EH (cell line): ENCODE measurements at regions not wholly inside any gene's neighbourhood (a gene's known extent, or its start where the extent isn't known, plus 50 kb on each side); places are given as distances from the start of the nearest gene placed in this dataset.

Experiments used
- DNase-seq: peaks from one replicate; pipeline ENCODE4 v3.0.0-alpha.2; 2015; ENCODE audit warnings: low read depth

DNA sequence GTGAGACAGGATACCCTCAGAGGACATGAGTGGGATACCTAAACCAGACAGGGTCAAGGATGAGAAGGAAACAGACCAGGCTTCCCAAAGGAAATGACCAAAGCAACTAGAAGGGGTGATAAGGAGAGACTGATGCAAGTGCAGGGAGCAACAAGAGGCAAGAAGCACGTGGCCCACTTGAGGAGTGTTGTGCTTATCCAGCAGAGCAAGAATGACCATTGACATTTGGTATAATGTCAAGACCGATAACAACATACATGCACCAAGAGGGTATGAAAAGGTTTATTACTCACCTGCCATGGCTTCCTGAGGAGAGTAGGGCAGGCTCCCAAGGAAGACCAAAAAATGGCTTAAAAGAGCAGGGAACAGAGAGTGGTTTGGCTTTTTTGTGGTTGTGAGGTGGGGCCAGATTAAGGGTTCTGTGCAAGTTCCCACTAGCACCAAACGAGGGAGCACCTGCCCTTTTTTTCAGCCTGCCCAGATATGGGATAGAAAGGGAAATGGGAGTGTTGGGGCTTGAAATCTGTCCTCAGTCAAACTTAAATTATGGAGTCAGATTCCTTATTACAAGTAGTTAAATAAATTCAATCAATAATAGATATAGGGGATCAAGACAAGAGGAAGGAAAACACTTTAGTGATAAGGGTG is 513.6 kb downstream of the RASEF start:
- DNase-seq, result no peak

DNA sequence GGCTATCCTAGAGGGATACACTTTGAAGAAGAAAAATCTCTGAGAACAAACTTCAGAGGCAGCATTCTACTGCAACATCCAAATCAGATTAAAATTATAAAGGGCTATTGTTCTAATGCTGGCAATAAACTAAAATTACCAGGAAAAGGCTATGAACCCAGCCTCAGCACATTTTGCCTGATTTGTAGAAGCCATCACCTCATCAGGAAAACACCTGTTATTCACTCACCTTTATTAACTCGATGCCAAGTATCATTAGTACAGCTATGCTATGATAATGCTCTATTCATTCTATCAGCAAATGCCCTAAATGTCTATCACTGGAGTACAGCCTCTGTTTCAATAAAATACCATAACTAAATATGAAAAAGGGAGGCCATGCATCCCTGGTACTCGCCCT is 510.2 kb downstream of the RASEF start:
- no peak for DNase-seq

DNA sequence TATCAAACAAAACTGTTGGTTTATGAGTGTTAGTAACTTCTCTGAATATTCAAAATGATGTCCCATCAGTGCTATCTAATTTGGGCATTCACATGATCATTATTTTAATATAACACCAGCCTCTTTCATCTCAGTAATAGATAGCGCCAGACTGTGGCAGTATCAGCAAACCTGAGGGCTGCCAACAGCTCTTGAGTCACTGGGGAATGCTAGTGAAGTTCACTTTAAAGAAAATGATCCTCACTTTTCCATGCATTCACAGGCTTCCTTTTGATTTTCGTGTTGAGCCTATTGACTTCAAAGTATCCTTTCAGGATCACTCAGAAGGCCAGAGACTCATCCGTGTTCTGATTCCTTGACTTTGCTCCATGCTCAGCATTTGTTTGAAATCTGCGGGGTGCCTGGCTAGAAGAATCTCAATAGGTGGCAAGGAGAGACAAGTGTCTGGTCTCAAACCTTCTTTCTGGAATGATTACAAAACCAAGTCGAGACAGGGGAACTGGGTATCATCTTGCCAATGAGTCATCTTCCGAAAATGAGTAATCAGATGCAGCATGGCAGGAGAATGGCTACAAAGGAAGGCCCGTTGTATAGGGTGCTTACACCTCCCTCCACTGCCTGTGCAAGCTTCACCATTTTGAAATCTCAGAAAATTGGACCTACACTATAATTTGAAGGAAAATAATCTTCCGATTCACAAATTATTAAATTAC is 509.1 kb downstream of the RASEF start:
- DNase-seq, result no peak

DNA sequence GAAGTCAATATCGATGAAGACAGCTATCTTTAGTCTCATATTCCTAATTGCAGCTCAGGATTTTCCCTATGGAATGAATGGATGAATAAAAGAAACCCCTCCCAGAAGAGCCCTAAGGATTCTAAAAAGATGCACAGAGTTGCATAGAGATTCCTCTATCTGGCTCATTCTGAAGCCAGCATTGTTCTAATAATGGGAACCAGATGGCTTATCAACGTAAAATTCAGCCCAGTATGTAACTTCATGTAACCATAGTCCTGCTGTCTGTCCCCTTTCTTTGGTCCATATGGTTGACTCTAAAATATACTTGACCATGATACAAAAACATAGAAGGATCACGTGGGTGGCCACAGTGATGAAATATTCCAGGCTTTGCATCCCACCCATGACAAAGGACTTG is 508.6 kb downstream of the RASEF start:
- no peak for DNase-seq

DNA sequence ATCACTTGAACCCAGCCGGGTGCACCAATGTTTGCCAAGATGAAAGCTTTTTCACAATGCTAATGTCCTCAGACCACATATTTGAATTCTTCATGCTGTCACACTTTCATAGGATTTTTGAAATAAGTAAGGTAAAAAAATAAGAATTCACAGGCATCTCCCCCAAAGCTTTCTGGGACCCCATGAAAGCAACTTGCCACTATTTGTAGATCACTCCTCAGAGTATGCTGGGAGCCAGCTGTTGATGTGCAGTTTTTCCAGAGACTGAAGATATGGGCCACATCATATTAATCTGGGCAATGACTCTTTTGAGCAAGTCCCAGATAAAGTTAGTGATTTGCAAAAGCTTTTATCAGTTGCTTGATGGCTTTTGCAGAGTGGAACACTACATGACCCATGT is 507.9 kb downstream of the RASEF start:
- no peak for DNase-seq

DNA sequence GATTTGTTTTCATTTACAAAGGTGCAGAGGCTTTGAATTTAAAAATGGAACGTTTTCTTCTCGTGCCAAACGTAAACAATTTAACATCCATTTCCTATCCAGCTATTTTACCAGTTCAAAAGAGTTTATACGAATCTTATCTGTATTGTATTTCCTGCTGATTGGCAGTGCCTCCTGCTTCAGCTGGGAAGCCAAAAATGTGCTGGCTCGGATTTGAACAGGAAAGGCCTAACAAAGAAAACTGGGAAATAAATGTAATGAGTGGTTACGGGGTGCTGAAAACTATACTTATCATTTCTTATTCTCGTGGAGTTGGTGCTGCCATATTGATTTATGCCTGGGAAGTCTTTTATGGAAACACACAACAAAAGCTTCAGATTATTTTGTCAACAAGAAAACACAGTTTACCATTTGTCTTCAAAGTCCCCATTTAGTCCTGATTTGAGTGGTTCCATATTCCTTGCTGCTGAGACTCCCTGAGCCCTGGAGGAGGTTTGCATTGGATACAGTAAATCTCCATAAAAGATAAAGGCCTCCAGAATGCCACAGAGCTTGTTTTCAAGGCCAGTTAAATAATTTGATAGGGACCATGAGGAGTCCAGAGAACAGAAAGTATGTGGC is 507.4 kb downstream of the RASEF start:
- DNase-seq, result no peak

DNA sequence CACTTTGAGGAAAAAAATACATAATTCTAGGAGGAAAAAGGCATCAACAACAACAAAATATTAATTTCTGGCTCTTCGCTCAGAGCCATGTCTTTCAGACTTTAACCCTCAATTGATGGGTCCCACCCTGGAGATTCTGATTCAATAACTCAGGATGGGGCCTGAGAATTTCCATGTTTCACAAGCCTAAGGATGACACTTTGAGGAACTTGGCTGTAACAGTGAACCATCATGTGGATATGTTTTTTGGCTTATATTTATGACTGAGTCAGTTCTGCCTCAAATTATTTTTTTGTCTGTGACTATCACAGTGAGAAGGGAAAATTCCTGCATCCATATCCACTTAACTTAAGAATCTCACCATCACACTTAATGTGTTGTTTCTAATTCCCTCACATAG is 504.6 kb downstream of the RASEF start:
- DNase-seq, result no peak

DNA sequence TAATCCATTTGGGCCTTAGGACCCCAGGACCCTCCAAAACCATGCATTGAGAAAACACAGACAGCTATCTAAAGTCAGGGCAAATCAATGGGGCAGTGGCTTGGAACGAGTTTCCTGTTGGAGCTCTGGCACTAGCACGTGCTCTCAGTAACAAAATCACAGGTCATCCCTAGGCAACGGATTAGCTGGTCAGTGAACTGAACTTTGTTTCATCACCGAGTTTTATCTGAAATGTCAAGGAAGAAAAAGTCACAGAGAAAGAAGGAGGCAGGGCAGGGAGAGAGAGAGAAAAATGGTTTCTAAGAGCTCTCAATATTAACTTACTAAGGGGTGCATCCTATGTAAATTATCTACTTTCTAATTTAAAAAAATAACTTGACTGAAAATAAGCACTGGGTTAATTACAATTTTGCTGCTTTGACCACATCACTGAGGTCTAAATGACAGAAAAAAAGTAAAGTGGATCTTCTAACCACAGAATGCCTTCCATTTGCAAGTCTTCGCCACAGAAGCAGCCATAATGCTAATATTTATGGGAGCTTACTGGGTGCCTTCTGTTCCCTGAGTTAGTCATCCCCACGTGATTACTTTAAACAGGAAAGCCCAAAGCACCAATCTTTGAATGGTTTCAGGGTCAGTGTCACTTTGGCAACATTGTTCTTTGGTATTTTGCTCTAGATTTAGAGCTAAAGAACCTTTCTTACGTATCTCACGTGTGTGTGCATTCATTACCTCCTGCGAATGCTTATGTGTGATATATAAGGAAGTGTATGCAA is 503.9 kb downstream of the RASEF start:
- DNase-seq, result peak; percentile 16

DNA sequence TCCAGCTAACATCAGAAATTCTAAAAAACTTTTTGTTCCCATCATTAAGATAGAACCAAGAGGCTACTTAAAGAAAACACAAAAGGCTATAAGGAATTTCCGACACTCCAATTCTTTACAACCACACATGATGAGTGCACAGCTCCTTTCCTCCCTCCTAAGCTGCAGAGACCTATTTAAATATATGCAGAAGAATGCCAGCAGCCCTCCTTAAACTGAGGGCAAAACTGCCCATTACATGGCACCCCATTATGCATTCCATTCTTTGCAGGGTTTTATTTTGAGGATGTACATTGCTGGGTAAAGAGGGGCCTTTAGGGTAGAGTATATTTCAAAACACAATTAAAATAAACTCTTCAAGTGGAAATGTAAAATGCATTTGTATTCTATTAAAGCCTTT is 502.9 kb downstream of the RASEF start:
- no peak for DNase-seq

DNA sequence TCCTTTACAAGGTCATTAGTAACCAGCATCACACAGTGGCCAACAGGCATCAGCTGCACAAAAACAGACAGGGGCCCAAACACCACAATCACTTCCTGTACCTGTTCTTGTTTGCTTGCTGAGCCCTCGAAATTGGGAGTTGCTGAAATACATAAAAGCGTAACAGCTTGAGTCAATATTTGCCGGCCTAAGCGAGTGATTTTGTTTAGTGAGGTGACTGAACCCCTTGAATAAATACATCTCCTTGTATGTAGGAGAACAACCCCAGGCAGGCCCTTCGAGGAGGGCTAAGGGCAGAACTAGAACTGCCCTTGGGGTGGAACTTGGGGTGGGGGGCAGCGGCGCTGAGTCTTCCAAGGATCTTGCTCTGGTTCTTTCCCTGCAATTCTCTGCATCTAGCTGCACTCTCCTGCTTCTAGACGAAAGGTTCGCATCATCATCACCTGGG is 502.5 kb downstream of the RASEF start:
- DNase-seq, result no peak

DNA sequence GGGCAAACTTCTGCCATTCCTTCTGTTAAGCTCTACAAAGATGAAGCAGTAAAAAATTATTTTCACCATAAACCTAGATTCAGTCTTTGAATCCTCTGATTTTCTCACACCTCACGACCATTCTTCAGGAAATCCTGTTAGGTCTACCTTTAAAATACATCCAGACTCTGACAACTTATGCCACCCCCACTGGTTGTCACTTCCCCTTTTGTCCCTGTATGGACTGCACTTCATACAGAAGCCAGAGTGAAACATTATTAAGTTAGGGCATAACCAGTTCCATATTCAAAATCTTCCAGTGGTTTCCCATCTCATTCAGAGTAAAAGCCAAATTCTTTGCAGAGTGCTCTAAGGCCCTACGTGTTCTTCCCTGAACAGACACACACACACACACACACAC is 499.8 kb downstream of the RASEF start:
- no peak for DNase-seq

DNA sequence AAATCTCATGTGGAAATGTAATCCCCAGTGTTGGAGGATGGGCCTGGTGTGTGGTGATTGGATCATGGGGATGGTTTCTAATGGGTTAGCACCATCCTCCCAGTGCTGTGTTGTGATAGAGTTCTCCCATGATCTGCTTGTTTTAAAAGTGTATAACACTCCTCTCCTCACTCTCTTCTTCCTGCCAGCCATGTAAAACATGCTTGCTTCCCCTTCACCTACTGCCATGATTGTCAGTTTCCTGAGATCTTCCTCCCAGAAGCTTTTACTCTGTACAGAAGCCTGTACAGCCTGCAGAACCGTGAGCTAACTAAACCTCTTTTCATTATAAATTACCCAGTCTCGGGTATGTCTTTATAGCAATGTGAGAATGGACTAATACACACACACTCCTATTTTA is 499.1 kb downstream of the RASEF start:
- no peak for DNase-seq

DNA sequence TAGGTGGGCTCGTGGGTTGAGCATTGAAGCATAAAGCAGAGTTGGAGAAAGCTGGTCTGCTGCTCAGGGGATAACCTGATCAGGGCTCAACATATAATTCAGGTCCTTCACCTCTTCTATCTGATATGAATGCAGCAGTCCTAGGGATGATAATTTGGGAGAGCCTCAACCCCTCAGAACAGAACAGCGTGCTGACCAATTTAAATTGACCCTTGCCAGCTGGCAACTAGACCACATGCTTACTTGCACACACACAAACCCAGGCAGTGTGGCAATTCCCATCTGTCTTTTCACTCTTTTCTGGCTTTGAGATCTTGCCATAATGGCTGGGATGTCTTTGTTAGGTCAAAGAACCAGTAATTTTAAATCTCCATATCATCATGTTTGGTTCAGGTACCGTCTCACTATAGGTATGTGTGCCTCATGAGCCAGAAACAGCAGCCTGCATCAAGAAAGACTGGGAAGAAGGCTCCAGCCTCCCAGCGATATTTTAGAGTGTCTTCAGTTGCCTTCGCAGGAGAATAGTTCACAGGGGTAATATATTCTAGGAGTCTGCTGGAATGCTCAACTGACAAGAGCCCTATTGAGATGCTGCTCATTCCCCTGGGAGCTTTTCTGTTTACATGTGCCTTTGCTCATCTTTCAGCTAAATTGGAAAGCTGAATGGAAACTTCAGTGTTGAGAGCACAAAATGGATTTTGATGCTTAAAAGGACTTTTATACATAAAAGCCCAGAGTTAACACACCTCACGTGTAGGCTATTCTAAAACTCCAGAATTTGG is 497.6 kb downstream of the RASEF start:
- no peak for DNase-seq

DNA sequence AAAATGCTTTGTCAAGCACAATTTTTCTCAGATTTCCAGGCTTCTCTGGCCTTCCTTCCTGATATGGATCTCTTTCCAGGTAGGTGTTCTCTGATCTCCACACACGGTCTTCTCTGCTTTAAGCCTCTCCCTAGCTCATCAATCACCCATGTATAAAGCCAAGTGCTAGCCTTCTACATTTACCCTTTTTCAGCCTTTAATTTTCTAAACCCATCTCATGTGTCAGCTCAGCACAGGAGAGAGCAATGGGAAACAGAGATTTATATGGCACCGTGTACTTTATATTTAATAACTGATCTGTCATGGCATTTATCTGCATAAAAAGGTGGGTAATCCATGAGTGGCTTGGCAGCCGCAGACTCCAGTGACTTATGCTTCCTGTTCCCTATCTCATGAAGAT is 495.0 kb downstream of the RASEF start:
- no peak for DNase-seq

DNA sequence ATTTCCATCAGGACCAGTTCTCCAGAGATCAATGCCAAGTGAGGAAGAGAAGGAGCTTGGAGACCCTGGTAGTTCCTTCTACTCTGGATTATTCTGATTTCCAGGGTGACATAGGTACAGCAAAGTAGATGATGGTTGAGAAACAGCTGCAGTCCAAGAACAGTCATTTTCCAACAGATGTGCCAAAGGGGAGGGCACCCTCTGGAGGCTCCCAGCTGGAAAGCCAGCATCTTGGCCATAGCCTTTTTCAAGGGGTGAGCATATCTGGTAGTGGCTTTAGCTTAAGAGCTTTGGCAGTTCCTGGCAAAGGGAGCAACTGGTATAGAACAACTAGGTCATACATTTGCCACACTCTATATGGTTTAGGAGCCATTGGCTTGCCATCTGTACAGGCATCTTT is 492.7 kb downstream of the RASEF start:
- peak; percentile 8 for DNase-seq

DNA sequence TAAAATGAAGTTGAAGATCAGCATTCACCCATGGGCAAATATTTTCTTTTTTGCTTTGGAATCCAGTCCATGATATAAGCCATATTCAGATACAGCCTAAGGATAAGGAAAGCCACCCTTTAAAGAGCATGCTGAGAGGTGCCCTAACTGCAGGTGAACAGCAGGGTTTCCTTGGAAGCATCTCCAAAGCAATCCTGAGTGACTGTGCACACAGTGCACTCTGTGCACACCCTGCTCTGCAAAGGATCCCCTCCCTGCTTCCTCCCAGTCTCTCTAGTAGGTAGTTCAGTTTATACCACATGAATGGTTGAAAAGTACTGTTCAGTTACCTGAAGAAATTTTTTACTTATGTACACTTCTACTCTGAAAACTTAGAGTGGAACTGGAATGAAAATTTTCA is 491.4 kb downstream of the RASEF start:
- DNase-seq, result no peak

DNA sequence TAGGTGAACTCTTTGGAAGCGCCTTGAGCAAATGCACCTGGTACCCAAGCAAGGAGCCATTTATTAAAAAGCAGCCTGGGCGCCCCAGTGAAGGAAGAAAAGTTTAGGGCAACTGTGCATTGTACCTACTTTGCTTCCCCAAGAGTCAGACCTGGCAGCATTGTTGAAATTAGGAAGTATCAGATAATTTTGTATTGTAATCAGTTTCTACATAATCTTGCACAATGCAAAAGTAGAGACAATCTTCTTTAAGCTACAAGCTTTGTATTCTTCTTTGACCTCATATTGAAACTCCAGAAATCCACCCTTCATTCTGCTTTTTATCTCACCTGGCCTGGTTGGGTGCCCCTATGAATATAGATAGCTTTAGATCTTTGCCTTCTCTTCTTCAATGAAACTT is 490.8 kb downstream of the RASEF start:
- no peak for DNase-seq

DNA sequence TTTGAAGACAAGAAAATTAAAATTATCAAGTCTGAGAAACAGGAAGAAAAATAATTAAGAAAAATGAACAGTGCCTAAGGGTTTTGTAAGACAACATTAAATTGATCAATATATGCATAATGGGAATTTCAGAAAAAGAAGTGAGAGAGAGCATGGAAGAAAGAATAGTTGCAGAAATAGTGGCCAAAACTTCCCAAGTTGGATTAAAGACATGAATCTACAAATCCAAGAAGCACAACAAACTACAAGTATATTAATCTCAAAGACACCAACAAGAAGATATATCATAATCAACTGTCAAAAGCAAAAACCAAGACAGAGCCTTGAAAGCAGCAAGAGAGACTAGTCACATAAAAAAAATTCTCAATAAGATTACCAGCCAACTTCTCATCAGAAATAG is 488.0 kb downstream of the RASEF start:
- DNase-seq, result no peak

DNA sequence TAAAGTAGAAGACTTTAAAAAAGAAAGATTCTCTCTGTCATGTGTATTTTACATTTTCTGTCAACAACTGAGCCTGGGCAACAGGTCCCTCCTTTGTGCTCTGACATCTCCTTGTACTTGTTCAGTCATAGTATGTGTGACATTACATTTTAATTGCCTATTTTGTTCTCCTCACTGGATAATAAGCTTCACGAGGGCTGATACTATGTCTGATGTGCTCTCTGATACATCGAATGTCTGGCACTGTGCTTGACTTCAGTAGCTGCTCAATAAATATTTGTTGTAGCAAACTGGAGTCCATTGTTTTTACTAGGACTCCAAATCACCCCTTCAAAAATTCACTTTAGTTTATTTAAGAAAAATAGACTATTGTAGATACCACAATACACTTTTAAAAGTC is 482.0 kb downstream of the RASEF start:
- no peak for DNase-seq

DNA sequence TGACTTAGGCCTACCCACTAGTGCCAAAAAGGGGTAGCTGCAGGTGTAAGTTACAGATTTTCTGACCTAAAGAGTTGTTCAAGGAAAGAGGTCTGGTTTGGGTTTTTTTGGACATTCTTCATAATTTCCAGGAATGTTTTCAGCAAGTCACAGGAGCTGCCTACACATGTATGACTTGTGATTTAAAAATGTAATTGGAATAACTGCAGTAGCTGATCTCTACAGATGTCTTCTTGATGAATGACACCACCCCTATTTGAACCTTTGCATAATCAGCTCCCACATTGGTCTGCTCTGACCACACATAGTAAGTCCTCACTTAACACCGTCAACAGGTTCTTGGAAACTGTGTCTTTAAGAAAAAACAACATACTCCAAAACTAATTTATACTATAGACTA is 481.4 kb downstream of the RASEF start:
- DNase-seq, result no peak

DNA sequence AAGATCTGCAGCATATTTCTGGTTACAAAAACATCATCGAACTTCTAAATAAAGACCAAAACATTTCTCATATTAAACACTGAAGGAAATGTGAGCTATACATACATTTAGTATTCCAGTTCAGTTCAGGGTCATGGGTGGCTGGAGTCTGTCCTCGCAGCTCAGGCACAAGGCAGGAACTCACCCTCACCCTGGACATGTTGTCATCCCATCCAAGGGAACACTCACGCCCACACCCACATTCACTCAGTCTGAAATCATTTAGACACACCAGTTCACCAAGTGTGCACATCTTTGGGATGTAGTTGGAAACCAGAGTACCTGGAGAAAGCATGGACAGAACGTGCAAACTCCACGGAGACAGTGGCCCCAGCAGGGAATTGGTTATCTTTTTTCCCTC is 481.0 kb downstream of the RASEF start:
- DNase-seq, result no peak

DNA sequence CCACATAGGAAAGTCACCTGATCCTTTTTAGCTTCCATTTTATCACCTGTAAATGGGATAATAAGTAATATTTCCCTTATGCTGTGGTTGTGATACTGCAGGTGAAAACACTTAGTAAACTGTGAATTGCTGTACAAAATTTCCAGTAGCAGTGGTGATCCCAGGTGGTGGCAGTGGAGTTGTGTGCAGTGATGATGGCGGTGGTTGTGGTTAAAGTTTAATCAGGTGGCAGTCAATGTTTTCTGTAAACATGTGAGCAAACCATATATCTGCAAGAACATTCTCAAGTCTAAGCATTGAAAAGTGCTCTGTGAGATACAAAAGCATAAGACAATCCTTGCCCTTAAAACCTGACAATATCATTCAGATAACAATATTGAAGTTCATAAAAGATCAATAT is 480.2 kb downstream of the RASEF start:
- DNase-seq, result no peak
